Suprapubic skin (tissue), 4 donors: ENCODE measurements at regions not wholly inside any gene's neighbourhood (a gene's known extent, or its start where the extent isn't known, plus 50 kb on each side); places are given as distances from the start of the nearest gene placed in this dataset.

Source experiments
- DNase-seq, 2 donors: peaks; one replicate each; pipeline ENCODE4 v3.0.0-alpha.2; 2019; ENCODE audit warnings: low spot score in 2 of 2
- H3K27ac ChIP-seq: fragments of 200-600 bp; sonication (generic); one replicate; pipeline ENCODE4 v1.5.1; 2019
- H3K27me3 ChIP-seq: fragments of 200-600 bp; sonication (generic); one replicate; pipeline ENCODE4 v1.5.1; 2019
- H3K36me3 ChIP-seq: fragments of 200-600 bp; sonication (generic); one replicate; pipeline ENCODE4 v1.5.1; 2019
- H3K4me1 ChIP-seq: fragments of 200-600 bp; sonication (generic); one replicate; pipeline ENCODE4 v1.5.1; 2019
- H3K4me3 ChIP-seq: fragments of 200-600 bp; sonication (generic); one replicate; pipeline ENCODE4 v1.5.1; 2019; ENCODE audit warnings: mild to moderate bottlenecking
- H3K9me3 ChIP-seq: fragments of 200-600 bp; sonication (generic); one replicate; pipeline ENCODE4 v1.5.1; 2019
- EP300 ChIP-seq: sonication (generic); formaldehyde crosslinking; IDR thresholded peaks from one replicate; pipeline ENCODE4 v1.6.1; 2017; ENCODE audit warnings: antibody characterized with exemption
- POLR2A ChIP-seq, 2 donors: fragments of 450-650 bp; IDR thresholded peaks; one replicate each; pipeline ENCODE4 v1.6.1; 2017; ENCODE audit warnings: antibody characterized with exemption in 2 of 2, mild to moderate bottlenecking in 2 of 2, moderate library complexity in 2 of 2
- POLR2AphosphoS5 ChIP-seq, 3 donors: sonication (generic); formaldehyde crosslinking; IDR thresholded peaks; one replicate each; pipeline ENCODE4 v1.6.1; 2017; ENCODE audit warnings: antibody characterized with exemption in 3 of 3
- WGBS: methylation state at CpG from one replicate; pipeline ENCODE4 v1.1.5; 2018; 5-methylcytosine and 5-hydroxymethylcytosine counted together
- TF ChIP-seq, protein P1 (sequence below), 2 donors: fragments of 200-600 bp in 1 of 2; fragments of 450-650 bp in 1 of 2; sonication (generic) in 1 of 2; IDR thresholded peaks; one replicate each; pipeline ENCODE4 v1.5.1; 2016 to 2019; ENCODE audit warnings: antibody characterized with exemption in 2 of 2, mild to moderate bottlenecking in 1 of 2, moderate library complexity in 1 of 2

DNA sequence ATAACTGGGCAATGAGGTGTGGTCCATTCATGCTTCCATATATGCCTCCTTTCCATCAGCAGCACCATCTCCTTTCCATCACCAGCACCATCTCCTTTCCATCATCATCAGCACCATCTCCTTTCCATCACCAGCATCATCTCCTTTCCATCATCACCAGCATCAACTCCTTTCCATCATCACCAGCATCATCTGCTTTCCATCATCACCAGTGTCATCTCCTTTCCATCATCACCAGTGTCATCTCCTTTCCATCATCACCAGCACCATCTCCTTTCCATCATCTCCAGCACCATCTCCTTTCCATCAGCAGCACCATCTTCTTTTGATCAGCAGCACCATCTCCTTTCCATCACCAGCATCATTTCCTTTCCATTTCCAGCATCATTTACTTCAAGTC lies 297.5 kb upstream of the SPHKAP start:
- H3K4me3 ChIP-seq = no peak overlapping the region

DNA sequence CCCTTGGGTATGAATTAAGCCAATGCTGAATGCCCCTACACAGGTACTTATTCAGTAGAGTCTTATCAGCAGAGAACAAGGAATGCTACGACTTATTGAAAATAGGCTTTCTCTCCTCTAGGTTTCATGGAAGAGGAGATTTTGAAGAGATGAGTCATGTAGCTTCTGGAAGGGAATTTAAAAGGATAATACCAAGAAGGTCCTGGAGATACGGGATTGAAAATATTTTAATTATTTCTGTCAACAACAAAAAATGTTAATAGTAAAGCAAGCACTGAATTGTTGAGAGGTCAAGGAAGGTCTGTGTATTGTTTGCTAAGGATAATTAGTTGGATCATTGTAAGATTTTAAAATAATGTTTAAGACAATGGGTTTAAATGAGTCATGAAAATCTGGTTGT lies 293.0 kb upstream of the SPHKAP start:
- Histone ChIP-seq H3K27ac (no peak overlapping the region), H3K36me3 (no peaks in the 10 kb centered on the region), H3K27me3 (no peaks in the 10 kb centered on the region), H3K9me3 (no peaks in the 10 kb centered on the region), H3K4me1 (no peaks in the 10 kb centered on the region), H3K4me3 (no peak overlapping the region)
- TF ChIP-seq, protein P1, sequence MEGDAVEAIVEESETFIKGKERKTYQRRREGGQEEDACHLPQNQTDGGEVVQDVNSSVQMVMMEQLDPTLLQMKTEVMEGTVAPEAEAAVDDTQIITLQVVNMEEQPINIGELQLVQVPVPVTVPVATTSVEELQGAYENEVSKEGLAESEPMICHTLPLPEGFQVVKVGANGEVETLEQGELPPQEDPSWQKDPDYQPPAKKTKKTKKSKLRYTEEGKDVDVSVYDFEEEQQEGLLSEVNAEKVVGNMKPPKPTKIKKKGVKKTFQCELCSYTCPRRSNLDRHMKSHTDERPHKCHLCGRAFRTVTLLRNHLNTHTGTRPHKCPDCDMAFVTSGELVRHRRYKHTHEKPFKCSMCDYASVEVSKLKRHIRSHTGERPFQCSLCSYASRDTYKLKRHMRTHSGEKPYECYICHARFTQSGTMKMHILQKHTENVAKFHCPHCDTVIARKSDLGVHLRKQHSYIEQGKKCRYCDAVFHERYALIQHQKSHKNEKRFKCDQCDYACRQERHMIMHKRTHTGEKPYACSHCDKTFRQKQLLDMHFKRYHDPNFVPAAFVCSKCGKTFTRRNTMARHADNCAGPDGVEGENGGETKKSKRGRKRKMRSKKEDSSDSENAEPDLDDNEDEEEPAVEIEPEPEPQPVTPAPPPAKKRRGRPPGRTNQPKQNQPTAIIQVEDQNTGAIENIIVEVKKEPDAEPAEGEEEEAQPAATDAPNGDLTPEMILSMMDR (IDR thresholded peaks at IDR 0.05) = no peak
- DNase-seq = no peak
- WGBS = 32% methylated on average over 2 of the region's 2 CpGs

More for the DNA sequence above, 297.5 kb upstream of the SPHKAP start:
- H3K4me1 ChIP-seq = no peaks in the 10 kb centered on the region
- no peaks in the 10 kb centered on the region for H3K27me3 ChIP-seq
- no peak for TF ChIP-seq POLR2AphosphoS5 (IDR thresholded peaks at IDR 0.05)
- no peak for TF ChIP-seq EP300
- no peaks in the 10 kb centered on the region for H3K36me3 ChIP-seq
- no peaks in the 10 kb centered on the region for H3K9me3 ChIP-seq
- no peak overlapping the region for H3K27ac ChIP-seq
- DNase-seq = no peak

DNA sequence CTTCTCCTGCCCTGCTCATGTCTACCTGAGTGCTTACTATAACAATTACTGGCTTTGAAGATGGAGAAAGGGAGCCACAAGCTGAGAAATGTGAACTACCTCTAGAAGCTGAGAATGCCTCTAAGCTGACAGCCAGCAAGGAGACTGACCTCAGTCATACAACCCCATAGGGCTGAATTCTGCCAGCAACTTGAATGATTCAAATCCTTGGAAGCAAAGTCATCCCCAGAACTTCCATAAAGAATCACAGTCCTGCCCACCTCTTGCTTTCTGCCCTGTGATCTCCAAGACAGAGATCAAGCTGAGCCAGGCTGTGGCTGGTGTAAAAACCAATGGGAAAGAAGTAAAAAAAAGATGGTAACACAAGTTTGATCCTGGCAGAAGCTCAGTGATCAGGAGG lies 288.2 kb upstream of the SPHKAP start:
- TF ChIP-seq, protein P1 (IDR thresholded peaks at IDR 0.05) = no peak
- TF ChIP-seq POLR2A (IDR thresholded peaks at IDR 0.05) = no peak
- no peak for TF ChIP-seq EP300
- no peak for TF ChIP-seq POLR2AphosphoS5 (IDR thresholded peaks at IDR 0.05)
- no peak for DNase-seq
- Histone ChIP-seq H3K36me3 (no peaks in the 10 kb centered on the region), H3K27ac (no peak overlapping the region), H3K9me3 (peaks cover 4% of the 10 kb centered on the region), H3K4me3 (no peak overlapping the region), H3K27me3 (no peaks in the 10 kb centered on the region), H3K4me1 (no peaks in the 10 kb centered on the region)

DNA sequence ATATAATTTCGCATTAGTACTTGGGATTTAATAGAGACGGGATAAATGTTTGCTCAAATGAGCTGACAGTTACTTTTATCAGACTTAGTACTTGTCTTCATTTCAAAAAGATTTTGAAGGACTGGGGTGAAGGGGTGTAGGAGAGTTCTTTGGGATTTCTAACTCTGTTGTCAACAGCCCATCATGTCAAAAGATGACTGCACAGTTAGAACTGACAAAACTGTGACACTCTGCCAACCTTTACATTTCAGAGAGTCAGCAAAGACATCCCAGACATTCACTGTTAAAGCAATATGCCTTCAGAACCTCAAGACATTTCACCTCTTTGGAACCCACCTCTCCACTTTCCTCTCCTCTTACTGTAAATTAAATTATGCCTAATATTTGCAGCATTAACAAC lies 285.4 kb upstream of the SPHKAP start:
- TF ChIP-seq POLR2AphosphoS5 (IDR thresholded peaks at IDR 0.05) = no peak
- no peak for TF ChIP-seq EP300
- TF ChIP-seq POLR2A (IDR thresholded peaks at IDR 0.05) = no peak
- TF ChIP-seq, protein P1 (IDR thresholded peaks at IDR 0.05) = no peak
- no peak for DNase-seq
- 88% methylated on average over 2 of the region's 2 CpGs for WGBS

DNA sequence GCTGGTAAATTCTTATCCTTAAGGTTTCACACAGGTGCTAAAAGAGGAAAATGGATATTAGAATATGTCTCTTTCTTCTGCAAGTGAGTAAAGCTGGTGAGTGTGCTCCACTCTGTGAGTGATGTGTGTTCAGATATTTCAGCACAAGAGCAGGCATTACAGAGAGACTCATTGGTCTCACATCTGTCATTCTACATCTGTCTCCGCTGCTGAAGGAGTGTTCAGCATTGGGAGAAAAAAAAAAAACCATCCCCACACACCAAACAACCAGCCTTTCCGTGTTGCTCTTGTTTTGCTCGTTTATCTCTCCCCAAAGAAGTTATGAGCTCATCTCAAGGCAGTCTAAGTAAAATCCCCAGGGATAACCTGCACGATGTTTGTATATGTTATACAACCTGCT lies 283.9 kb upstream of the SPHKAP start:
- Histone ChIP-seq H3K4me3 (no peak overlapping the region), H3K9me3 (peaks cover 4% of the 10 kb centered on the region), H3K27ac (no peak overlapping the region), H3K27me3 (no peaks in the 10 kb centered on the region), H3K36me3 (no peaks in the 10 kb centered on the region), H3K4me1 (no peaks in the 10 kb centered on the region)
- WGBS = 46% methylated on average over 4 of the region's 4 CpGs
- TF ChIP-seq POLR2AphosphoS5 (IDR thresholded peaks at IDR 0.05) (no peak), EP300 (no peak), POLR2A (IDR thresholded peaks at IDR 0.05) (no peak)
- TF ChIP-seq, protein P1 (IDR thresholded peaks at IDR 0.05) = no peak
- no peak for DNase-seq

More for the DNA sequence above, 285.4 kb upstream of the SPHKAP start:
- peaks cover 4% of the 10 kb centered on the region for H3K9me3 ChIP-seq
- H3K36me3 ChIP-seq = no peaks in the 10 kb centered on the region
- H3K27me3 ChIP-seq = no peaks in the 10 kb centered on the region
- no peak overlapping the region for H3K4me3 ChIP-seq
- H3K27ac ChIP-seq = no peak overlapping the region
- no peaks in the 10 kb centered on the region for H3K4me1 ChIP-seq

DNA sequence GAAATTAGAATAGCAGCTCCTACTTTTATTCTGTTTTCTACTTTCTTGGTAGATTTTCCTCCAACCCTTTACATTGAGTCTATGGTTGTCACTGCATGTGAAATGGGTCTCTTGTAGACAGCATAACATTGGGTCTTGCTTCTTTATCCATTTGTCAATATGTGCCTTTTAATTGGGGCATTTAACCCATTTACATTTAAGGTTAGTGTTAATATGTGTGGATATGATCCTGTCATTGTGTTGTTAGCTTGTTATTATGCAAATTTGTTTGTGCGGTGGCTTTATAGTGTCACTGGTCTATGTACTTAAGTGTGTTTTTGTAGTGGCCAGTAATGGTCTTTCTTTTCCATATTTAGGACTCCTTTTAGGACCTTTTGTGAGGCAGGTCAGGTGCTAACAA lies 276.9 kb upstream of the SPHKAP start:
- TF ChIP-seq, protein P1 (IDR thresholded peaks at IDR 0.05) = no peak
- TF ChIP-seq POLR2A (IDR thresholded peaks at IDR 0.05) = no peak
- no peak for TF ChIP-seq POLR2AphosphoS5 (IDR thresholded peaks at IDR 0.05)
- no peak for TF ChIP-seq EP300
- WGBS = 100% methylated on average over 1 of the region's 1 CpG
- no peaks in the 10 kb centered on the region for H3K36me3 ChIP-seq

More for the DNA sequence above, 276.9 kb upstream of the SPHKAP start:
- Histone ChIP-seq H3K4me1 (no peaks in the 10 kb centered on the region), H3K27me3 (no peaks in the 10 kb centered on the region), H3K27ac (no peak overlapping the region), H3K9me3 (peaks cover 9% of the 10 kb centered on the region), H3K4me3 (no peak overlapping the region)
- no peak for DNase-seq
